Upper lobe of left lung (tissue), 6 donors: ENCODE measurements at regions not wholly inside any gene's neighbourhood (a gene's known extent, or its start where the extent isn't known, plus 50 kb on each side); places are given as distances from the start of the nearest gene placed in this dataset.

Source experiments
- ATAC-seq, 2 donors: fragments of 200-7000 bp; cut with Tn5 transposase; one replicate each; pipeline ENCODE4 v1.9.1; 2022; ENCODE audit warnings: mild to moderate bottlenecking in 2 of 2, moderate library complexity in 2 of 2; ENCODE audit not compliant: low FRiP score in 2 of 2
- DNase-seq, 2 donors: peaks; one replicate each; pipeline ENCODE4 v3.0.0-alpha.2; 2019 to 2020
- H3K27ac ChIP-seq, 4 donors: fragments of 200-600 bp; sonication (generic); one replicate each; pipeline ENCODE4 v1.5.1; 2016 to 2019
- H3K27me3 ChIP-seq, 4 donors: fragments of 200-600 bp; sonication (generic); one replicate each; pipeline ENCODE4 v1.5.1; 2017 to 2019
- H3K36me3 ChIP-seq, 4 donors: fragments of 200-600 bp; sonication (generic); one replicate each; pipeline ENCODE4 v1.5.1; 2016 to 2019
- H3K4me1 ChIP-seq, 4 donors: fragments of 200-600 bp; sonication (generic); one replicate each; pipeline ENCODE4 v1.5.1; 2018 to 2019
- H3K4me3 ChIP-seq, 4 donors: fragments of 200-600 bp; sonication (generic); one replicate each; pipeline ENCODE4 v1.5.1; 2017 to 2019; ENCODE audit warnings: mild to moderate bottlenecking in 2 of 4, moderate library complexity in 1 of 4
- H3K9me3 ChIP-seq, 4 donors: fragments of 200-600 bp; sonication (generic); one replicate each; pipeline ENCODE4 v1.5.1; 2018 to 2019
- CTCF ChIP-seq, 6 experiments: fragments of 450-650 bp in 4 of 6; fragments of 200-600 bp in 2 of 6; sonication (generic) in 2 of 6; IDR thresholded peaks; one replicate each; pipeline ENCODE4 v1.5.1; 2016 to 2019; ENCODE audit warnings: antibody characterized with exemption in 6 of 6
- EP300 ChIP-seq, 4 donors: sonication (generic); formaldehyde crosslinking; IDR thresholded peaks; one replicate each; pipeline ENCODE4 v1.5.1; 2017; ENCODE audit warnings: antibody characterized with exemption in 4 of 4, control low read depth in 2 of 4
- POLR2A ChIP-seq, 4 donors: fragments of 450-650 bp; IDR thresholded peaks; one replicate each; pipeline ENCODE4 v1.5.1; 2016 to 2017; ENCODE audit warnings: antibody characterized with exemption in 4 of 4, mild to moderate bottlenecking in 2 of 4
- POLR2AphosphoS5 ChIP-seq, 2 donors: sonication (generic); formaldehyde crosslinking; IDR thresholded peaks; one replicate each; pipeline ENCODE4 v1.5.1; 2017; ENCODE audit warnings: antibody characterized with exemption in 2 of 2
- WGBS, 2 donors: methylation state at CpG; one replicate each; pipeline ENCODE4 v1.1.5; 2017 to 2018; 5-methylcytosine and 5-hydroxymethylcytosine counted together
- donor health status: DM: no; HTN: no; CAD: no; lungs with moderate emphysema.
- donor health status: DM: no; HTN: yes; CAD: no; lungs with severe emphysema.

DNA sequence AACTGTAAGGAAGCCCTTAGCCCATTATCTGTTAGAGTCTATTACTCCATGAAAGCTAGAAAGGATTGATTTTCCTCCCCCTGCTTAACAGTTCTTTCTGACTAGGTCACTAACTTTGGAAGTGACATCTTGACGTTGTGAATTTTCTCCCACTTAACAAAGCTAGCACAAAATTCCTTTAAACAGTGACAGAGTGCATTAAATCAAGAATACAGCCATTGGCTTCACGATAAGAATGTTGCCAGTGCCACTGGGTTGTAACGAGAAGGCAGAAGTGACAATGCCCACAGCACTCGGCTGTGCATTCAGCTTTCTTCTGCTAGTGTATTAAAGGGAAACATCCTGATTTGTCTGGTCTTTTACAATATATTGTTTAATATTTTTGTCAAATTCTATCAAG, 182.7 kb upstream of the DTNBP1 start:
- peaks cover 0 to 11% (median 6%) of the 10 kb centered on the region in 4 donors for H3K4me1 ChIP-seq

GRCh38 chr6:15843764-15844163, 180.9 kb upstream of the DTNBP1 start:
- H3K36me3 ChIP-seq: no peaks in the 10 kb centered on the region
- H3K9me3 ChIP-seq: no peaks in the 10 kb centered on the region
- H3K27me3 ChIP-seq: no peaks in the 10 kb centered on the region
- H3K27ac ChIP-seq: no peak overlapping the region
- H3K4me3 ChIP-seq: no peak overlapping the region
- no peak for TF ChIP-seq POLR2A (IDR thresholded peaks at IDR 0.05)
- no peak for TF ChIP-seq CTCF (IDR thresholded peaks at IDR 0.05)
- TF ChIP-seq EP300 (IDR thresholded peaks at IDR 0.05): no peak
- no peak for TF ChIP-seq POLR2AphosphoS5 (IDR thresholded peaks at IDR 0.05)
- ATAC-seq (no peak), DNase-seq (no peak)
- peaks cover 0 to 11% (median 6%) of the 10 kb centered on the region in 4 donors for H3K4me1 ChIP-seq

More for the DNA sequence above, 182.7 kb upstream of the DTNBP1 start:
- TF ChIP-seq POLR2AphosphoS5 (IDR thresholded peaks at IDR 0.05): no peak
- Histone ChIP-seq H3K9me3 (no peaks in the 10 kb centered on the region), H3K36me3 (no peaks in the 10 kb centered on the region), H3K4me3 (no peak overlapping the region), H3K27ac (no peak overlapping the region), H3K27me3 (no peaks in the 10 kb centered on the region)
- WGBS, 2 donors: 85% methylated on average over 4 of the region's 4 CpGs
- DNase-seq (no peak), ATAC-seq (no peak)

DNA sequence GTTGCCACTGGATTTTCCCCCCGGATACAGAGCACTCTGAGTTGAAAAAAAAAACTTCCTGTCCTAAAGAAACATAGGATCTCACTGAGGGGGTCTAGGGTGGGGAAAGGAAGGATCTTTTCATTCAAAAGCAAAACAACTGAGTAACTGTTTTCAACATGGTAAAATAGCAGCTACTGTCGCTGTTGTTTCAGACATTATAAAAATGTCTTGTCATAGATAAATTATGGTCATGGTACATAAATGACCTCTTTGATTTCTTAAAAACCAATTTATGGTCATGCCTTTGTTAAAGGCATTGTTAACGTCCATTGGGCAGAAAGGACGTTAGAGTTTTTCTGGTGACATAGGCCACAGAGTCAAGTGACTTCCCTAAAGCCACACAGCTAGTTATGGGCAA, 180.4 kb upstream of the DTNBP1 start:
- 64 to 72% methylated on average over 4 of the region's 4 CpGs for WGBS, 2 donors
- no peaks in the 10 kb centered on the region for H3K36me3 ChIP-seq

DNA sequence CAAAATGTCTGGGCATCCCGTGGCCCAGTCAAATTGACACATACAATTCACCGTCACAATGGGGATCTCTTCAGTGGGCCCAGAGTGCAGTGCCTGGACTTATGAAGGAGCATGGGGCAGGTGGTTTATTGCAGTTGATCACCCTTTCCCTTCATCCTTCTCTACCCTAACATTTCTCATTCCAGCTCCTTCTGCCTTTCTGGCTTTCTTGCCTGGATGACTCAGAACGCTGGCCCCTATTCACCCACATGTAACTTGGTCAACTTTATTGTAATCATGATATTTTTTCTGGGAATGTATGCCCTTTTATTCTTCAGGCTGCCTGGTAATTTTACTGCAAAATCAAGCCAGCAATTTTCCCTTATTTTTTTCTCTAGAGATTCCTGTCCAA, 179.9 kb upstream of the DTNBP1 start:
- no peak for TF ChIP-seq POLR2A (IDR thresholded peaks at IDR 0.05)
- no peak for TF ChIP-seq POLR2AphosphoS5 (IDR thresholded peaks at IDR 0.05)
- no peak for TF ChIP-seq EP300 (IDR thresholded peaks at IDR 0.05)
- TF ChIP-seq CTCF (IDR thresholded peaks at IDR 0.05): no peak
- no peaks in the 10 kb centered on the region for H3K36me3 ChIP-seq
- WGBS, 2 donors: 84 to 85% methylated on average over 3 of the region's 3 CpGs
- peak; percentile 26 to 73 for ATAC-seq
- DNase-seq: no peak
- H3K27ac ChIP-seq: no peak overlapping the region
- no peak overlapping the region for H3K4me3 ChIP-seq
- no peaks in the 10 kb centered on the region for H3K9me3 ChIP-seq
- H3K27me3 ChIP-seq: no peaks in the 10 kb centered on the region
- peaks cover 0 to 11% (median 6%) of the 10 kb centered on the region in 4 donors for H3K4me1 ChIP-seq

More for the DNA sequence above, 180.4 kb upstream of the DTNBP1 start:
- H3K27me3 ChIP-seq: no peaks in the 10 kb centered on the region
- H3K27ac ChIP-seq: no peak overlapping the region
- TF ChIP-seq CTCF (IDR thresholded peaks at IDR 0.05): no peak
- TF ChIP-seq POLR2A (IDR thresholded peaks at IDR 0.05): no peak
- no peak for TF ChIP-seq POLR2AphosphoS5 (IDR thresholded peaks at IDR 0.05)
- ATAC-seq (no peak), DNase-seq (no peak)
- peaks cover 0 to 11% (median 6%) of the 10 kb centered on the region in 4 donors for H3K4me1 ChIP-seq
- no peaks in the 10 kb centered on the region for H3K9me3 ChIP-seq
- no peak overlapping the region for H3K4me3 ChIP-seq

DNA sequence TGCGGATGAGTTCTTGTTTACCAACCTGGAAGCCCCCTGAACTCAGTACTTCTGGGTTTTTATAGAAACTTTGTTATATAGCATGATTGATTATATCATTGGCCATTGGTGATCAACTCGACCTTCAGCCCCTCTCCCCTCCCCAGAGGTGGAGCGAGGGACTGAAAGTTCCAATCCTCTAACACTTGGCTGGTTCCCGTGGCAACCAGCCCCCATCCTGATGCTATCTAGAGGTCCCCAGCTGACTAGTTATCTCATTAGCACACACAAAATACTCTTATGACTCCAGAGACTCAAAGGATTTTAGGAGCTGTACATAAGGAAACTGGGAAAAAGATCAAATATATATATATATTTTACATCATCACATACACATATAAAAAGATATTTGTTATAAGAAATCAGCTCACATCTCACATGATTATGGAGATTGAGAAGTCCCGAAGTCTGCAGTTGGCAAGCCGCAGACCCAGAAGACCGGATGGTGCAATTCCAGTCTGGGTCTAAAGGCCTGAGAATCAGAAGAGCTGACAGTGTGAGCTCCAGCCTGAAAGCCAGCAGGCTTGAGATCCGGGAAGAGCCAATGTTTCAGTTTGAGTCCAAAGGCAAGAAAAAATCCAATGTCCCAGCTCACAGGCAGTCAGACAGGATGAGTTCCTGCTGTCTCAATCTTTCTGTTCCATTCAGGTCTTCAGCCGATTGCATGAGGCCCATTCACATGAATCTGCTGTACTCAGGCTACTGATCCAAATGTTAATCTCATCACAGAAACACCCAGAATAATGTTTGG, 179.3 kb upstream of the DTNBP1 start:
- DNase-seq (no peak), ATAC-seq (peak; percentile 49 to 81)
- 81 to 86% methylated on average over 9 of the region's 9 CpGs for WGBS, 2 donors
- Histone ChIP-seq H3K36me3 (no peaks in the 10 kb centered on the region), H3K4me3 (no peak overlapping the region), H3K9me3 (no peaks in the 10 kb centered on the region), H3K4me1 (peaks cover 0 to 11% (median 6%) of the 10 kb centered on the region in 4 donors), H3K27me3 (no peaks in the 10 kb centered on the region), H3K27ac (peak overlapping the region in 1 of 4 donors; percentile 35)
- TF ChIP-seq POLR2A (IDR thresholded peaks at IDR 0.05) (no peak), POLR2AphosphoS5 (IDR thresholded peaks at IDR 0.05) (peak in 1 of 2 donors; percentile 10)
